ENCODE measurements at regions not wholly inside any gene's neighbourhood (a gene's known extent, or its start where the extent isn't known, plus 50 kb on each side); places are given as distances from the start of the nearest gene placed in this dataset.

GRCh38 chr11:25983280-25983679 is 348.6 kb upstream of the ANO3 start:
- Histone ChIP-seq H3K27ac (no peak overlapping the region), H3K4me1 (ENCODE audit: low read depth, poor library complexity, severe bottlenecking) (peaks cover 18% of the 10 kb centered on the region)
- no peak for TF ChIP-seq CTCF (conservative IDR thresholded peaks at IDR 0.05; ENCODE audit: low read depth, low read length)

GRCh38 chr11:25988178-25988577 is 343.8 kb upstream of the ANO3 start:
- H3K9ac ChIP-seq: no peak overlapping the region
- H3K36me3 ChIP-seq (ENCODE audit: insufficient read depth): no peaks in the 10 kb centered on the region; the same call in 1 of the 2 replicates
- H3K4me1 ChIP-seq (ENCODE audit: low read depth, poor library complexity, severe bottlenecking): no peaks in the 10 kb centered on the region
- H3K27me3 ChIP-seq (ENCODE audit: insufficient read depth, low read depth): no peaks in the 10 kb centered on the region
- no peak overlapping the region for H3K27ac ChIP-seq
- no peak overlapping the region for H3K4me2 ChIP-seq
- TF ChIP-seq CTCF (conservative IDR thresholded peaks at IDR 0.05; ENCODE audit: low read depth, low read length): no peak
- no peak overlapping the region for H3K4me3 ChIP-seq (IDR thresholded peaks at IDR 0.05; ENCODE audit: insufficient read depth, low read depth, low read length)
- no peaks in the 10 kb centered on the region for H4K20me1 ChIP-seq (ENCODE audit: insufficient read depth)
- no peaks in the 10 kb centered on the region for H3K79me2 ChIP-seq (ENCODE audit: insufficient read depth, low read depth)
- no peak overlapping the region for H2AFZ ChIP-seq (ENCODE audit: low read depth)

More at GRCh38 chr11:25983280-25983679, 348.6 kb upstream of the ANO3 start:
- Histone ChIP-seq H2AFZ (ENCODE audit: low read depth) (no peak overlapping the region), H4K20me1 (ENCODE audit: insufficient read depth) (no peaks in the 10 kb centered on the region), H3K36me3 (ENCODE audit: insufficient read depth) (no peaks in the 10 kb centered on the region; the same call in 1 of the 2 replicates), H3K9ac (no peak overlapping the region), H3K4me3 (IDR thresholded peaks at IDR 0.05; ENCODE audit: insufficient read depth, low read depth, low read length) (no peak overlapping the region), H3K4me2 (no peak overlapping the region), H3K27me3 (ENCODE audit: insufficient read depth, low read depth) (no peaks in the 10 kb centered on the region), H3K79me2 (ENCODE audit: insufficient read depth, low read depth) (no peaks in the 10 kb centered on the region)

- H2AFZ ChIP-seq (ENCODE audit: low read depth): no peak overlapping the region
- H3K27me3 ChIP-seq (ENCODE audit: insufficient read depth, low read depth): no peaks in the 10 kb centered on the region
- no peak overlapping the region for H3K9ac ChIP-seq
- no peak overlapping the region for H3K4me2 ChIP-seq
- H4K20me1 ChIP-seq (ENCODE audit: insufficient read depth): no peaks in the 10 kb centered on the region
- H3K4me3 ChIP-seq (IDR thresholded peaks at IDR 0.05; ENCODE audit: insufficient read depth, low read depth, low read length): no peak overlapping the region
- no peak for TF ChIP-seq CTCF (conservative IDR thresholded peaks at IDR 0.05; ENCODE audit: low read depth, low read length)
- no peaks in the 10 kb centered on the region for H3K79me2 ChIP-seq (ENCODE audit: insufficient read depth, low read depth)
- H3K36me3 ChIP-seq (ENCODE audit: insufficient read depth): no peaks in the 10 kb centered on the region; the same call in 1 of the 2 replicates
- no peaks in the 10 kb centered on the region for H3K4me1 ChIP-seq (ENCODE audit: low read depth, poor library complexity, severe bottlenecking)
- no peak overlapping the region for H3K27ac ChIP-seq
Measured at GRCh38 chr11:25990406-25990805, 341.5 kb upstream of the ANO3 start.

GRCh38 chr11:25991476-25991875 is 340.5 kb upstream of the ANO3 start:
- TF ChIP-seq CTCF (conservative IDR thresholded peaks at IDR 0.05; ENCODE audit: low read depth, low read length): no peak
- H3K9ac ChIP-seq: no peak overlapping the region
- H3K4me3 ChIP-seq (IDR thresholded peaks at IDR 0.05; ENCODE audit: insufficient read depth, low read depth, low read length): no peak overlapping the region
- no peaks in the 10 kb centered on the region for H3K79me2 ChIP-seq (ENCODE audit: insufficient read depth, low read depth)
- H2AFZ ChIP-seq (ENCODE audit: low read depth): no peak overlapping the region
- H3K27me3 ChIP-seq (ENCODE audit: insufficient read depth, low read depth): no peaks in the 10 kb centered on the region
- no peaks in the 10 kb centered on the region for H4K20me1 ChIP-seq (ENCODE audit: insufficient read depth)
- no peaks in the 10 kb centered on the region for H3K4me1 ChIP-seq (ENCODE audit: low read depth, poor library complexity, severe bottlenecking)
- H3K27ac ChIP-seq: no peak overlapping the region
- no peak overlapping the region for H3K4me2 ChIP-seq
- H3K36me3 ChIP-seq (ENCODE audit: insufficient read depth): no peaks in the 10 kb centered on the region; the same call in 1 of the 2 replicates

Measured in KMS-11 (cell line).